Hepatocyte (in vitro differentiated cells): ENCODE measurements at regions not wholly inside any gene's neighbourhood (a gene's known extent, or its start where the extent isn't known, plus 50 kb on each side); places are given as distances from the start of the nearest gene placed in this dataset.

Experiments
- DNase-seq: peaks from one replicate; pipeline ENCODE4 v3.0.0-alpha.2; 2016; ENCODE audit warnings: low spot score
- H2AFZ ChIP-seq: fragments of 200-600 bp; sonication (generic); 2 replicates; pipeline ENCODE4 v1.6.0; 2016; ENCODE audit warnings: antibody characterized with exemption, mild to moderate bottlenecking
- H3K27ac ChIP-seq: fragments of 200-600 bp; sonication (generic); 2 replicates; pipeline ENCODE4 v1.5.1; 2016; ENCODE audit warnings: mild to moderate bottlenecking
- H3K27me3 ChIP-seq: fragments of 200-600 bp; sonication (generic); 2 replicates; pipeline ENCODE4 v1.6.1; 2016
- H3K36me3 ChIP-seq: fragments of 200-600 bp; sonication (generic); replicated peaks from 2 replicates; pipeline ENCODE4 v1.5.1; 2016; ENCODE audit warnings: low read depth; ENCODE audit not compliant: insufficient read depth
- H3K4me1 ChIP-seq: fragments of 200-600 bp; sonication (generic); 2 replicates; pipeline ENCODE4 v1.5.1; 2016; ENCODE audit warnings: mild to moderate bottlenecking, moderate library complexity; ENCODE audit not compliant: insufficient read depth
- H3K4me2 ChIP-seq: fragments of 200-600 bp; sonication (generic); 2 replicates; pipeline ENCODE4 v1.6.0; 2016
- H3K4me3 ChIP-seq: fragments of 200-600 bp; sonication (generic); 2 replicates; pipeline ENCODE4 v1.5.1; 2016; ENCODE audit warnings: mild to moderate bottlenecking
- H3K79me2 ChIP-seq: fragments of 200-600 bp; sonication (generic); 2 replicates; pipeline ENCODE4 v1.6.0; 2017; ENCODE audit warnings: mild to moderate bottlenecking
- H3K9me2 ChIP-seq: fragments of 200-600 bp; sonication (generic); replicated peaks from 2 replicates; pipeline ENCODE4 v1.6.0; 2017; ENCODE audit warnings: mild to moderate bottlenecking; ENCODE audit not compliant: insufficient read depth
- H3K9me3 ChIP-seq: fragments of 200-600 bp; sonication (generic); 2 replicates; pipeline ENCODE4 v1.5.1; 2016; ENCODE audit warnings: low read depth, mild to moderate bottlenecking
- H4K20me1 ChIP-seq: fragments of 200-600 bp; sonication (generic); 2 replicates; pipeline ENCODE4 v1.6.0; 2016; ENCODE audit warnings: mild to moderate bottlenecking; ENCODE audit not compliant: insufficient read depth, poor library complexity, severe bottlenecking
- CTCF ChIP-seq: fragments of 200-600 bp; sonication (generic); IDR thresholded peaks from 2 replicates; pipeline ENCODE4 v1.5.1; 2016; ENCODE audit warnings: antibody characterized with exemption, mild to moderate bottlenecking; ENCODE audit not compliant: poor library complexity
- EZH2 ChIP-seq: fragments of 200-600 bp; sonication (generic); IDR thresholded peaks from 2 replicates; pipeline ENCODE4 v1.6.1; 2016; ENCODE audit warnings: antibody characterized with exemption, mild to moderate bottlenecking, borderline replicate concordance
- EZH2phosphoT487 ChIP-seq: fragments of 200-600 bp; sonication (generic); IDR thresholded peaks from one replicate; pipeline ENCODE4 v1.6.1; 2018; ENCODE audit warnings: antibody characterized with exemption, mild to moderate bottlenecking, low read depth, moderate library complexity; ENCODE audit not compliant: unreplicated experiment, severe bottlenecking
- WGBS: methylation state at CpG from one replicate; pipeline ENCODE4 v1.1.6; 2016; ENCODE audit warnings: low lambda C conversion rate; ENCODE audit errors: missing lambda C conversion rate; 5-methylcytosine and 5-hydroxymethylcytosine counted together

- WGBS = 79% methylated on average over 1 of the region's 1 CpG
- no peaks in the 10 kb centered on the region for H4K20me1 ChIP-seq
- no peak overlapping the region for H3K27ac ChIP-seq
- H2AFZ ChIP-seq = no peak overlapping the region
- H3K4me1 ChIP-seq = no peaks in the 10 kb centered on the region
- H3K4me3 ChIP-seq = no peak overlapping the region
- no peak overlapping the region for H3K4me2 ChIP-seq
- no peaks in the 10 kb centered on the region for H3K27me3 ChIP-seq
- no peak for DNase-seq
- H3K79me2 ChIP-seq = no peaks in the 10 kb centered on the region
- H3K36me3 ChIP-seq = no peaks in the 10 kb centered on the region
- H3K9me2 ChIP-seq = no peaks in the 10 kb centered on the region
- H3K9me3 ChIP-seq = no peaks in the 10 kb centered on the region
- TF ChIP-seq CTCF (no peak), EZH2 (no peak), EZH2phosphoT487 (no peak)
Measured at GRCh38 chr10:111747751-111748150, 435.8 kb downstream of the GPAM start.

DNA sequence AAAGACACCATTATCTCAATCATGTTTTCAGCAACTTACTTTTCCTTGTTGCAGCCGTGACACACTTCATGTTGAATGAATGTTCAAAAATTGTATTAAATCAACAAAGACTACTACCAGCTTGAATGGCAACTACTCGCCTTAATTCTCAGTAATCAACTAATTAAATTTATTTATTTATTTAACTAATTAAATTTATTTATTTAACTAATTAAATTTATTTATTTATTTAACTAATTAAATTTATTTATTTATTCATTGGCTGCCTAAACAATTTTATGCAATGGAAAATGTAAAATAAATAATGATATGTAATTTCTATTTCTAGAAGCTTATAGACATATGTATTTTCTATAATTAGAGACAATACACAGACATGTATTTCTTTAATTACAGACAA lies 435.4 kb downstream of the GPAM start:
- Histone ChIP-seq H3K27ac (no peak overlapping the region), H2AFZ (no peak overlapping the region), H4K20me1 (no peaks in the 10 kb centered on the region), H3K79me2 (no peaks in the 10 kb centered on the region), H3K9me2 (no peaks in the 10 kb centered on the region), H3K36me3 (no peaks in the 10 kb centered on the region), H3K4me3 (no peak overlapping the region), H3K9me3 (no peaks in the 10 kb centered on the region), H3K4me1 (no peaks in the 10 kb centered on the region), H3K27me3 (no peaks in the 10 kb centered on the region), H3K4me2 (no peak overlapping the region)
- WGBS = 84% methylated on average over 2 of the region's 2 CpGs
- DNase-seq = no peak
- no peak for TF ChIP-seq EZH2
- no peak for TF ChIP-seq EZH2phosphoT487
- no peak for TF ChIP-seq CTCF

DNA sequence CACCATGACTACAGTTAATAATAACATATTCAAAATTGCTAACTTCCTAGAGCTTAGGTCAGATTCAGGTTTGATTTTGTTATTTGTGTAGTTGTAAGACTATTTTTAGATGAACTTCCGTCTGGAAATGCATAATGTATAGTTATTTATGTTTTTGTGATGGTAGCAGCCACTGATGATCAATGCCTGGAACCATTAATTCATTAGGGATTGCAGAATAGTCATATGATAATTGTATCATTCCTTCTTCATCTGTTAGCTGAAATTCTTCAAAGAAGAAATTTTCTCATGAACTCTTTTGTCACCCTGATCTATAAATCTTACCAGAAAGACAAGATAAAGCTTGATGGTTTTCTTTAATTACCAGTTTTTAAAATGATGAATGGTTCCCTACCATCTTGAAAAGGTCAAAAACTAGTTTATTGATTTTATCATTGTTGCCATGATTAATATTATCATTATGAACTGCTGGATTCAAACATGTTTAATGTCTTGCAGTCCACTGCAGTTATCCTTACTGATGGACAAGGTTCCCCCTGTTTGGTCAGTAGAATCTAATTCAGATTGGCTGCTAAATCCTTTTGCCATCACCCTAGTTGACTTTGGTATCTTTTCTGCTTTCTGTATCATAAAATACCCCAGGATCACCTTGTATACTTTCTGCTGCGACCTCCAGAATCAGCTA lies 433.3 kb downstream of the GPAM start:
- no peak for DNase-seq
- no peaks in the 10 kb centered on the region for H3K36me3 ChIP-seq
- TF ChIP-seq EZH2 (no peak), EZH2phosphoT487 (no peak), CTCF (no peak)
- no peak overlapping the region for H3K4me3 ChIP-seq
- H4K20me1 ChIP-seq = no peaks in the 10 kb centered on the region
- no peak overlapping the region for H3K27ac ChIP-seq
- no peaks in the 10 kb centered on the region for H3K9me3 ChIP-seq
- H3K79me2 ChIP-seq = no peaks in the 10 kb centered on the region
- H2AFZ ChIP-seq = no peak overlapping the region
- H3K4me2 ChIP-seq = no peak overlapping the region
- no peaks in the 10 kb centered on the region for H3K9me2 ChIP-seq
- no peaks in the 10 kb centered on the region for H3K4me1 ChIP-seq
- 71% methylated on average over 2 of the region's 2 CpGs for WGBS
- H3K27me3 ChIP-seq = no peaks in the 10 kb centered on the region
